Transverse colon (tissue), 3 donors: ENCODE measurements at regions not wholly inside any gene's neighbourhood (a gene's known extent, or its start where the extent isn't known, plus 50 kb on each side); places are given as distances from the start of the nearest gene placed in this dataset.

Source experiments
- CTCF ChIP-seq, 5 experiments: fragments of 200-600 bp in 3 of 5; fragments of 450-650 bp in 2 of 5; sonication (generic) in 3 of 5; IDR thresholded peaks; 1 replicate in 2 of 5; 2 replicates in 3 of 5; pipeline ENCODE4 v1.5.1; 2016 to 2017; ENCODE audit warnings: antibody characterized with exemption in 5 of 5, inconsistent platforms in 3 of 5, mild to moderate bottlenecking in 2 of 5, moderate library complexity in 1 of 5
- POLR2A ChIP-seq: fragments of 450-650 bp; IDR thresholded peaks from one replicate; pipeline ENCODE4 v1.6.1; 2016; ENCODE audit warnings: antibody characterized with exemption, mild to moderate bottlenecking, moderate library complexity

- TF ChIP-seq CTCF (IDR thresholded peaks at IDR 0.05): no peak
- TF ChIP-seq POLR2A: no peak
Measured at GRCh38 chr5:104569621-104570020, 1007.0 kb upstream of the NUDT12 start.
